ENCODE measurements at regions not wholly inside any gene's neighbourhood (a gene's known extent, or its start where the extent isn't known, plus 50 kb on each side); places are given as distances from the start of the nearest gene placed in this dataset.

DNA sequence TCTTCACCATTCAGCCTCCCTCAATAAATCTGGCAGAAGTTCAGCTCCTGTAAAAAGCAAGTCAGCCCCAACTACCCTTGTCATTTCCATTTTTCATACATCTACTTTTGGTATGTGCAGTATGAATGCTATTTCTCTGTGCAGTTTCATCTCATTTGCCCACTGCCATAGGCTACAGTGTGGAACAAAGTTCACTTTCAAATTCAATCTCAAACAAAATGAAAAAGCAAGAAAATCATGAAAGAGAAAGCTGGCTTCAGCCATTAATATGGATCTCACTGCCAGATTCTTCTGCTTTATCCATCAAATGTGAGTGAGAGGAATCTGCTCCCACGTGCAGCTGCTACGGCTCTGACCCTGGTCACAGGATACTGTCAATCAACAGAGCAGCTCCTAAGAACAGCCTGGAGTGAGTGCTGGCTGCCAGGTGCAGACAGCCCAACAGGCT, 494.2 kb downstream of the ZNF608 start:
- no peak overlapping the region for H2BK5ac ChIP-seq (ENCODE audit: low read depth, low read length)
- ChIA-PET POLR2A (ENCODE audit: partially characterized antibody) (no interaction called here), CTCF (ENCODE audit: partially characterized antibody) (no interaction called here)
- H3K27ac ChIP-seq (ENCODE audit: low read depth, low read length) = no peak overlapping the region
- H4K91ac ChIP-seq (replicated peaks; ENCODE audit: insufficient read length, low read length) = no peak overlapping the region
- WGBS, 2 experiments (ENCODE audit: extremely low coverage in 1 of 2, insufficient coverage in 1 of 2, insufficient read length in 1 of 2, insufficient replicate concordance in 2 of 2, low coverage in 1 of 2, low lambda C conversion rate in 2 of 2, missing lambda C conversion rate in 1 of 2) = 86% methylated on average over 2 of the region's 2 CpGs; no CpG with 5 or more reads in 1 of the 2 experiments
- H3K79me2 ChIP-seq (ENCODE audit: control insufficient read depth in 1 of 2, insufficient read depth in 2 of 2, low read length in 2 of 2) = no peaks in the 10 kb centered on the region
- no peak overlapping the region for H3K23ac ChIP-seq (ENCODE audit: insufficient read length)
- no peak overlapping the region for H2BK12ac ChIP-seq (ENCODE audit: low read depth, low read length)
- no peak overlapping the region for H3K14ac ChIP-seq (ENCODE audit: insufficient read length)
- H3K56ac ChIP-seq (replicated peaks; ENCODE audit: insufficient read length, low read depth, low read length) = no peak overlapping the region
- H3K4me3 ChIP-seq (ENCODE audit: extremely low read depth in 1 of 4, insufficient read depth in 2 of 4, low read depth in 3 of 4, low read length in 4 of 4) = no peak overlapping the region
- H2AFZ ChIP-seq (ENCODE audit: low read length) = peak overlapping the region; percentile 34; the same call in 1 of the 2 replicates
- DNase-seq (ENCODE audit: low read depth in 1 of 2, low spot score in 2 of 2) = no peak
- peak overlapping the region; percentile 23; the same call in 1 of the 2 replicates for H2BK15ac ChIP-seq (ENCODE audit: low read length)
- no peak overlapping the region for H2BK120ac ChIP-seq (replicated peaks; ENCODE audit: low read depth, low read length)
- H4K8ac ChIP-seq (ENCODE audit: extremely low read depth, insufficient read depth, low read length) = no peak overlapping the region
- no peak overlapping the region for H3K18ac ChIP-seq (ENCODE audit: extremely low read depth, low read length)
- H3K27me3 ChIP-seq (replicated peaks in 1 of 4; ENCODE audit: control insufficient read depth in 3 of 4, extremely low read depth in 1 of 4, insufficient read depth in 3 of 4, low read length in 3 of 4) = no peaks in the 10 kb centered on the region
- no peak overlapping the region for H3K9ac ChIP-seq (replicated peaks in 1 of 4; ENCODE audit: extremely low read depth in 1 of 4, low read depth in 3 of 4, low read length in 3 of 4)
- no peaks in the 10 kb centered on the region for H3K36me3 ChIP-seq (ENCODE audit: control insufficient read depth in 2 of 4, insufficient read depth in 4 of 4, low read length in 3 of 4)
- H3K79me1 ChIP-seq (ENCODE audit: low read depth, low read length) = no peaks in the 10 kb centered on the region
- H3K9me3 ChIP-seq (ENCODE audit: insufficient read depth in 2 of 2, low read depth in 1 of 2, low read length in 1 of 2) = peaks cover 0 to 4% of the 10 kb centered on the region in 2 experiments; a peak in 1 of 4 replicates
- H3K23me2 ChIP-seq (ENCODE audit: low read depth, low read length) = no peaks in the 10 kb centered on the region
- no peak overlapping the region for H3K4me2 ChIP-seq (ENCODE audit: insufficient read depth in 1 of 2, low read depth in 2 of 2, low read length in 2 of 2)
- no peak for FAIRE-seq
- H3K4ac ChIP-seq (replicated peaks; ENCODE audit: insufficient read length, low read depth, low read length) = no peak overlapping the region
- H4K5ac ChIP-seq (ENCODE audit: insufficient read length, low read depth, low read length) = no peak overlapping the region
- no peak overlapping the region for H2AK5ac ChIP-seq (ENCODE audit: low read depth, low read length)
- H2BK20ac ChIP-seq (ENCODE audit: low read length) = no peak overlapping the region
- no peaks in the 10 kb centered on the region; a peak in 2 of 7 replicates for H3K4me1 ChIP-seq (replicated peaks in 1 of 4; ENCODE audit: control insufficient read depth in 3 of 4, insufficient read depth in 4 of 4, low read length in 3 of 4)
- no peaks in the 10 kb centered on the region for H4K20me1 ChIP-seq (replicated peaks in 1 of 2; ENCODE audit: control insufficient read depth in 1 of 2, insufficient read depth in 2 of 2, low read length in 2 of 2)
- no peak for TF ChIP-seq SUZ12 (IDR thresholded peaks at IDR 0.05; ENCODE audit: low read length)
- TF ChIP-seq CREB1 (IDR thresholded peaks at IDR 0.05) = no peak
- no peak for TF ChIP-seq ATF2 (IDR thresholded peaks at IDR 0.05; ENCODE audit: low read length)
- TF ChIP-seq SIRT6 (IDR thresholded peaks at IDR 0.05; ENCODE audit: low read length) = no peak
- TF ChIP-seq GTF2F1 (IDR thresholded peaks at IDR 0.05; ENCODE audit: borderline replicate concordance, low read depth, low read length) = no peak
- no peak for TF ChIP-seq SRF (IDR thresholded peaks at IDR 0.05; ENCODE audit: low read depth, low read length)

Data from H1 (cell line).